ENCODE measurements at regions not wholly inside any gene's neighbourhood (a gene's known extent, or its start where the extent isn't known, plus 50 kb on each side); places are given as distances from the start of the nearest gene placed in this dataset.

- no peaks in the 10 kb centered on the region for H3K4me1 ChIP-seq (ENCODE audit: control insufficient read depth in 1 of 2, insufficient read depth in 2 of 2, low read length in 2 of 2)
- intact Hi-C loops (cut with micrococcal nuclease): no loop called here
- no peaks in the 10 kb centered on the region for H4K20me1 ChIP-seq (ENCODE audit: insufficient read depth)
- RAD21 ChIA-PET (ENCODE audit: low non-redundant PET in 1 of 2, low total read pairs in 2 of 2, uncharacterized antibody in 2 of 2, unreplicated experiment in 2 of 2): no interaction called here
- POLR2A ChIA-PET: no interaction called here
- no peaks in the 10 kb centered on the region for H3K9me3 ChIP-seq (ENCODE audit: control insufficient read depth in 1 of 2, insufficient read depth in 1 of 2, low read depth in 1 of 2, low read length in 2 of 2)
- no TSS peak for BruUV-seq (replicated peaks)
- CTCF ChIA-PET: no interaction called here
- H3K27ac ChIP-seq (ENCODE audit: low read depth, low read length): no peak overlapping the region
- H2AFZ ChIP-seq (ENCODE audit: low read depth, low read length, poor library complexity, severe bottlenecking): no peak overlapping the region
- H3K9ac ChIP-seq (ENCODE audit: low read length): no peak overlapping the region
- no peak overlapping the region for H3K4me2 ChIP-seq (ENCODE audit: low read length)
- no peaks in the 10 kb centered on the region for H3K36me3 ChIP-seq (ENCODE audit: control insufficient read depth in 1 of 2, insufficient read depth in 2 of 2, low read length in 2 of 2)
- no peak overlapping the region for H3K4me3 ChIP-seq (replicated peaks in 1 of 2; ENCODE audit: low read depth in 1 of 2, low read length in 2 of 2)
- no peaks in the 10 kb centered on the region for H3K9me2 ChIP-seq (ENCODE audit: insufficient read depth)
- H3K79me2 ChIP-seq (ENCODE audit: insufficient read depth, low read length): no peaks in the 10 kb centered on the region
- DNase-seq (ENCODE audit: low read depth, low spot score) (no peak), ATAC-seq (no peak)
- H3K27me3 ChIP-seq (ENCODE audit: insufficient read depth, low read length): peaks cover 59% of the 10 kb centered on the region
- TF ChIP-seq REST (IDR thresholded peaks at IDR 0.05; ENCODE audit: low read depth): no peak
- TF ChIP-seq POLR2A (IDR thresholded peaks at IDR 0.05; ENCODE audit: borderline replicate concordance, extremely low read depth, insufficient read depth, insufficient read length): no peak
- no peak for TF ChIP-seq CBX3 (IDR thresholded peaks at IDR 0.05; ENCODE audit: low read depth)
- TF ChIP-seq ELF1 (IDR thresholded peaks at IDR 0.05; ENCODE audit: borderline replicate concordance, low read depth): no peak
- no peak for TF ChIP-seq SRF (IDR thresholded peaks at IDR 0.05; ENCODE audit: low read depth)
- TF ChIP-seq CEBPB (IDR thresholded peaks at IDR 0.05; ENCODE audit: low read depth): no peak
- TF ChIP-seq FOSL1 (IDR thresholded peaks at IDR 0.05; ENCODE audit: low read depth): no peak
Observed at GRCh38 chr1:157277281-157277680, 139.1 kb upstream of the ETV3 start.
